MM.1S (cell line): ENCODE measurements at regions not wholly inside any gene's neighbourhood (a gene's known extent, or its start where the extent isn't known, plus 50 kb on each side); places are given as distances from the start of the nearest gene placed in this dataset.

Source experiments
- CTCF ChIP-seq: fragments of 300-600 bp; sonication (generic); IDR thresholded peaks from 2 replicates; pipeline ENCODE4 v1.5.1; 2016; ENCODE audit warnings: antibody characterized with exemption, low read length, mixed read lengths
- EZH2 ChIP-seq: fragments of 300-600 bp; sonication (generic); optimal IDR thresholded peaks from 2 replicates; pipeline ENCODE3; 2017; ENCODE audit warnings: low read depth, mild to moderate bottlenecking, antibody characterized with exemption, low read length, mixed read lengths

- TF ChIP-seq CTCF, result no peak
- no peak for TF ChIP-seq EZH2
Measured at GRCh38 chr3:164416491-164417222, 661.6 kb downstream of the SI start.
